Activated CD8-positive, alpha-beta memory T cell treated with anti-CD3 and anti-CD28 coated beads, Interleukin-2, amount 50 U/mL, for 4 hours (primary cell): ENCODE measurements at regions not wholly inside any gene's neighbourhood (a gene's known extent, or its start where the extent isn't known, plus 50 kb on each side); places are given as distances from the start of the nearest gene placed in this dataset.

Experiments used
- DNase-seq: peaks from one replicate; pipeline ENCODE4 v3.0.0-alpha.2; 2020

DNA sequence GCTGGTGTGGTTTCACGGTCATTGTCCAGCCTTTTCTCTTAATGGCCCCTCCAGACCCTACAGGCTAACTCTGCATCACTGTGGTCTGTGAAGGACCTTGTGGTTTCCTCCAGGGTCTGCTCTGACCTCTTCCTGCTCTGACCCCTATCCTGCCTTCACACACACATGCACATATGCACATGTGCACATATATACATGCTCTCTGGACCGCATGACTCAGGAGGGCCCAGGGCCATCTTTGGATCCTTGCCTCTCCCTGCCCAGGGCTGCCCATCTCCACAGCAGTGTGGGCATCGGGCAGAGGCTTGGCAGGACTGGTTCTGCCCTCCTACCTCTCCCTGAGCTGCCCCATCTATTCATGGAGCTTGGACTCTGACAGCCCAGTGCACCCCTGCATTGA, 510.9 kb downstream of the PTPRU start:
- DNase-seq, result no peak

DNA sequence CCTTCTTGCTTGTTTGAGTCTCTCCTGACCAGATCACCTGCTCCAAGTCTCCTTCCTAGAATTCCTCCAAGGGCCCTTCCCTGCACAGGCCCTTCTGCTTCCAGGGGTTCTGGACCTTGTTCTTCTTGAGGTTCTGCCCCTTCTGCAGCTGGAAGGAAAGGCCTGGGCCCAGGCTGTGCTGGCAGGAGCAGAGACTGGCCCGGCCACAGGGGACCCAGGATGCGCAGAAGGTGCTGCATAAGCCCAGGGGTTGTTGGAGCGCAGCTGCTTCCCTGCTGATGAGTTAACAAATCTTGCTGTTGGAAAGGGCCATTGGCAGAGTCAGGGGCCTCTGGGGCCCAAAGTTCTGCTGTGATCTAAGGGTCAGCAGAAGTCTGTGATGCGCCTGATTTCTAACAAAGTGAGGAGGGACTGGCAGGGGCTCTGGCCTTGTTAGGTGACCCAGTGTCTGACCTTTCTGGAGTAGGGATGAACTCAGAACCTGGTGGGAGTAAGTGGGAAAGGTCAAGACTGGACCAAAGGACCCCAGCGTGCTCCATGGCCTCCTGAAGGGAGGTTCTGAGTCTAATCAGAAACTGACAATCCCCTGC, 509.8 kb downstream of the PTPRU start:
- DNase-seq, result no peak

DNA sequence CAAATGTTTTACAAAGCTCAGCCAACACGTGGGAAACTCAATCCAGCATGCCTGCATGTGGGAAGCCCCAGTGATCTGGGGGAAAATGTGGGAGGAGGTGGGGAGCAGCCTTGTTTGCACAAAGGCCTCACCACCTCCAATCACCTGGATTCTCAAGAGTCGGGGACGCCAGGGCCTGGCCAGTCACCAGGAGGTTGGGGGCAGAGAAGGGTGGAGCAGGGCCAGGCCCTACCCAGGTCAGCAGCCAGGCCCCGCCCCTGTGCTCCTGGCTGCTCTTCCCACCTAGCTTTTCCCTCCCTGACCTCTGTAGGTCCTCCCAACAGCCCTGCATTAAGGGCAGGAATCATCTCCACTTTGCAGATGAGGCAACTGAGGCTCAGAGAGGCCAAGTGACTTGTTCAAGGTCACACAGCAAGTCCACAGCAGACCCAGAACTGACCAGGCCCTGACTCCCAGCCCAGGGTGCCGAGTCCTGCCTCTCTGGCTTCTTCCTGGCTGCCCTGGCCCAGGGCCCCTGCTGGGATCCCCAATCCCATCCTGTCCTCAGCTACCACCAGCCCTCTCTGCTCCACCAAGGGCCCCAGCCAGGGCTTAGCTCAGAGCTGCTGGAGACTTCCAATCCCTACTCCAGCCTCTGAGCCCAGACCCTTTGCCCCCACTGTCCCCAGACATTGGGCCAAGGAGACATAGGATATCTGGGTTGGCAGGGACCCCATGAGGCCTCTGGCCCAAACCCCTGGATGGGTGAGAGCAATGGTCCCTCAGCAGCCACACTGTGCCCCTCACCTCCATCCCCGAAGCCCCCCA, 508.6 kb downstream of the PTPRU start:
- DNase-seq, result no peak

DNA sequence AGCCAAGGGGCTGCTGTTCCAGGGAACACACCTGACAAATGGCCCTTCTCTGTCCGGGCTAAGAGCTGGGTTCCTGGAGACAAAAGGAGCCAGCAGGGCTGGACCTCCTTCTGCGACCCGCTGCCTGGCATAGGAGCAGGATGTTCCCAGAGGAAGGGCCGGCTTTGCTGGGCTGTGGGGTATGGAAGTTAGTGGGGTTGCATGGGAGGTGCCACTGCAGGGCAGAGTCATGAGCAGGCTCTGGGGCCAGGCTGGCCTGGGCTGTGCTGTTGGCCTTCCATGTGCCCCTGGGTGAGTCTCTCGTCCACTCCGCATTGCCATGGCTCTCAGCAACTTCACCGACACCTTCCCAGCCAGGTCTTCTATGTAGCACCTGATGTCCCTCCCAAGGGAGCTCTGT, 507.6 kb downstream of the PTPRU start:
- DNase-seq, result no peak

DNA sequence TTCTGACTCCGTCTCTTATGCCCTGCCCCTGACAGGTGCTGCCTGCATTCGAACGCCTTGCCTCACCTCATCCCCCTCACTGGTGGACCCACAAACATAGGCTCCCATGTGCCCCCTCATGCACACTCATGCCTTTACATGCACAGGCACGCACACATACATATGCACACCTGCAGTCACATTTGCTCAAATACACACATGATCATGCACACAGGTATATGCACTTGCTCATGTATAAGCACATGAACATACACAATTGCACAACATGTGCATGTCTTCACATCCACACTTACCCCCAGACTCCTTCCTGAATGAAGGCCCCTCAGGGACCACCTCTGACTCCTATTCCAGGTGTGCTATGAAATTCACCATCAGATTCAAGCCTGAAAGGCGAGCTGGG, 506.9 kb downstream of the PTPRU start:
- no peak for DNase-seq

DNA sequence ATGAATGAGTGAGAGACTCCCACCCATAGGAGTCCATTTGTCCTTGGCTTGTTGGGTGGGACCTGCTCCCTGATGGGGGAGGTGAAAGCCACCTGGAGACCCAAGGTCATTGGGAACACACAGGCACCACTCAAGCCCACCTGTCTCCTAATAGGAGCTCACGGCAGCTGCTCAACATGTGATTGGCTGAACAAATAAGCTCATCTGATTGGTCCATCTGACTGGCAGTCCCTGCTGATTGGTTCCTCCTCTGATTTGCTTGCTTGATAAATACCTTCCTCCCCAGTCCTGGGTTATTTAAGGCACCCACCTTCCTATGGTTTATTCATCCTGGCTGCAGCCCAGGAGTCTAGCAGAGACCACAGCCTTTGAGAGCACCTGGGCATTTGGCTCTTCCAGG, 502.9 kb downstream of the PTPRU start:
- no peak for DNase-seq

DNA sequence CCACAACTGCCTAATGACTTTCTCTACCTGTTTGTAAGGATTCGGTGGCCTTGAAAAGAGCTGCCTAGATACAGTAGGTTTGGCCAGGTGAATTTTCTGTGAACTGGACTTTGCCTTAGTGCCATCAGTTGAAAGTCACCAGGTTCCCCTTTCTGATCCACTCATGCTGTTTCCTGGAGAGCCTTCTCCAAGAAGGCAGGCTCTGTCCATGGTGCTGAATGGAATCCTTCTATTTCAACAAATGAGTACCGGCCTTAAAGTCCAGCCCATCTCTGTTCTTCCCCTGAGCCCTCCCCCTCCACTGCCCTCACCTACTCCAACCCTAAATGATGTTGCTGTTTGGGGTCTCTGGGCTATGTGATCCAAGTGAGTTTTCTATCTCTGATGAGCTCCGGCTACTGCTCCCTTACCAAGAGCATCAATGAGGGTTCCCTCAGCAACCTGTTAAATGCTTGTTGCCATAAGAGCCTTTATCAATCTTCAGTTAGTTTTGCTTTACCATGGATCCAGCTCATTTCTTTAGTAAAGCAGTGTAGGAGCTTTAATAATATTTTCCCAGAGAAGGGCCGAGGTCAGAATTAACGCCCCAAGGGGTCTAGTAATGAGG, 500.4 kb downstream of the PTPRU start:
- DNase-seq, result no peak

DNA sequence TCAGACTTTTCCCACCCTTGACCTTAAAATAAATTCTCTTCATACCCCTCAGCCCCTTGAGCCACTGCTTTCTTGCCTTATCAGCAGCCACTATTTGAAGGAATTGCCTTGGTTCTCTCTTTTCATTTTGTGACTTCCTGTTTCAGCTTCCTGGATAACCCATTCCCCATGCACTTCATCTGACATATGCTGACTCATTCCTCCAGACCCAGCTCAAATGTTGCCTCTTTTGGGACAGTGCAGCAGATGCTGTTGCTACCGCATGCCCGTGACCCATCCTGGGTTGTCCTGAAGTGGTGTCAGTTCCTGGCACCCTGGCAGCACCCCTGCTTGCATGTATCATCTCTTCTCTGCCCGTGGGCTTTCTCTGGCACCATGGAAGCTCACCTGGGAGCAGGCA, 496.1 kb downstream of the PTPRU start:
- DNase-seq, result no peak

DNA sequence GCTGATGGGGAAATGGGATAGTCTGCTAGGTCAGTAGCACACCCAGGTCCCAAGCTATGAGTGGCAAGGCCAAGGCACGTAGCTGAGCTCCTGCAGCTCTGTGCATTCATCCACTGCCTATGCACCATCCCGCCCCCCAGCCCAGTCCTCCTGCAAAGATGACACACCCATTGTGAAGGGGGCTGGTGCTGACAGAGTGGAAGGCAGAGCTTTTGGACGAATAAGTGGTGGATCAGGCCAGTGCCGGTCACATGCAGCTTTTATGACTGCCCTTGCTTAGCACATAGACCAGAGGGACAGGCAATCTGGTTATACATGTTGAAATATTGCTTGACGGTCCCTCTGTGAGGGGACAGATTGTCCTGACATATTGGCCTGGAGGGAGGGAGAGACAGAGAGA, 494.3 kb downstream of the PTPRU start:
- DNase-seq, result no peak

DNA sequence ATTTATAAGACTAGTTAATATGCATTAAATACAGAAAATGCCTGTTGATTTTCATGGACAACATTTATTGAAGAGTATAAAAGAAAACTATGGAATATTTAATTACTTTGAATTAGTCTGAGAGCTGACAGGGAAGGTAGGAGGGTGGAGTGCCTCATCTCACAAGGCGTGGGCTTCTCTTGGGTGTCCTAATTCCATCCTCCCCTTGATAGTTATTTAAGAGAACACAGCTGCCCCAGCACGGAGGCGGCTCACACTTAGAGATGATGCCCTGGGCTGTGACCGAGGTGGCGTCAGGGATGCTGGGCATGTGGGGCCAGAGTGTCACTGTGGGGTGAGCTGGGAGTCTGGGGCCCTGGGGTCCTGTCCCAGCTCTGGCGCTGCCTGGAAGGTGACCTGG, 493.0 kb downstream of the PTPRU start:
- DNase-seq, result no peak

DNA sequence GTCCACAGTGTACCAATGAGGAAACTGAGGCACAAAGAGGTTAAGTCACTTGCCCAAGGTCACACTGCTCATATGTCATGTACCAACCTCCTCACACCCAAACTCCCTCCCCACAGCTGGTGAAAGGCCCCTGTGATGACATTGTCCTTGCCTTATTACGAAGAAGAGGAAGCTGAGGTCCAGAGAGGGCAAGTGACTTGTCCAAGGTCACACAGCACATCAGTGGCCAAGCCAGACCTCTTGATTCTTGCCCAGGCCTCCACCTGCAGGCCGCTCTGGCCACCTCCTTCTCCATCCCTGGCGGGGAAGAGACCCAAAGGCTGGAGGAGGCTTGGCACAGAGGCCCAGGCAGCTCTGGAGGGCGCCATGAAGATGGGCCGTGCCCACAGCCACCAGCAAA, 492.4 kb downstream of the PTPRU start:
- DNase-seq, result no peak

DNA sequence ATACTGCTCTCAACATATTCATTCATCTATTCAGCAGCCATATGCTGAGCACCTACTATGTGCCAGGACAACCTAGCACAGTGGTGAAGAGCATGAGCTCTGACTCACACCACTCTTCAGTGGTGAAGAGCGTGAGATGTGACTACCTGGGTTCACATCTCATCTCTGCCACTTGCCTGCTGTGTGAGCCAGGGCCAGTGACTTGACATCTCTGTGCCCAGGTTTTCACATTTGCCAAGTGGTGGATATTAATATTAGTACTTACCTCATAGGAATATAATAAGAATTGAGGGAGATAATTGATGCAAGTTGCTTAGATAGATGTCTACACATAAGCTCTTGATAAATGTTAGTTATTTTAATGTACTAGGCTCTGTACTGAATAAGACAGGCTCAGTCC, 488.9 kb downstream of the PTPRU start:
- no peak for DNase-seq

DNA sequence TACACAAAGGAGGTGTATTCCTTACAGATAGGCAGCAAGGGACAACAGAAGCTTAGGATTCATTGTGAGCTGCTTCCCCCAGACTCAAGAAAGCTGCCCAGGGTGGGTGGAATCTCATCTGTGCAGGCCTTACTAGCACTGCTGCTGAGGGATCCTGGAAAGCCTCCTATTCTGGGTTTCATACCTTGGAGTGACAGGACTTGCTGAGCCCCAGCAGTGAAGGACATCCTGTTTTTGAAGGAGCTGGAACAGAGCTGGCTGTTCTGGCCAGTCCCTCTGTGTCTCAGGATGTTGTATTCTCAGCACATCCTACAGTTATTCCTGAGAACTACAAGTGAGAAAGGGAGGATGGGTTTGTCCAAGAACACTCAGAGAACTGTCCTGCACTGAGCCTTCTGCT, 486.3 kb downstream of the PTPRU start:
- no peak for DNase-seq

DNA sequence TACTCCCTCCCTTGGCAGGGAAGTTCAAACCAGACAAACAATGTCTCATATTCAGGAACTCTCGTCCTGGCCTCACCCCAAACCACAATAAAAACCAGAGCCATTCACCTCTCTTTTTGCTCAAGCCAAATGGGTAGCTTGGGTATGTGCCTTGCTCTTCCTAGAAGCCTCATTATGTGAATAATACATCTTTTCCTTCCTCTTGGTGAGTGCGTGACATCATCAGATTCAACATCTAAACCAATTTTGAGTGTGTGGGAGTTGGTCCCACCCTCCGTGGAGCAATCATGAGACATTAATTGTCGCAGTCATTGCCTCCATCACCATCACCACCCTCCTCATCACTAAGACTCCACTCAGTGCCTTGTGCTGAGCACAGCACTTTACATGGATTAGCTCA, 482.9 kb downstream of the PTPRU start:
- DNase-seq, result no peak

DNA sequence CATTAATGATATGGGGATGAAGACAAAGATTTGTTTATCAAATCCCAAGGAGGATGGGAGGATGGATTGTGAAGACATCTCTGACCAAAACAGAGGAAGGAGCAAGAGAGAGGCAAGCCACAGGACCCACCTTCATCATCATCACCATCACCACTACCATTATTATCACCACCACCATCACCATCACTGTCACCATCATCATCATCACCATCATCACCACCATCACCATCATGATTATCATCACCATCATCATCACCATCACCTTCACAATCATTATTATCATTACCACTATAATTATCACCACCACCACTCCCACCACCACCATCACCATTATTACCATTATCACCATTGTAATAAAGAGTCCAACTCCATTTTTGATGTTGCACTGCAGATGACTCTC, 482.5 kb downstream of the PTPRU start:
- no peak for DNase-seq

DNA sequence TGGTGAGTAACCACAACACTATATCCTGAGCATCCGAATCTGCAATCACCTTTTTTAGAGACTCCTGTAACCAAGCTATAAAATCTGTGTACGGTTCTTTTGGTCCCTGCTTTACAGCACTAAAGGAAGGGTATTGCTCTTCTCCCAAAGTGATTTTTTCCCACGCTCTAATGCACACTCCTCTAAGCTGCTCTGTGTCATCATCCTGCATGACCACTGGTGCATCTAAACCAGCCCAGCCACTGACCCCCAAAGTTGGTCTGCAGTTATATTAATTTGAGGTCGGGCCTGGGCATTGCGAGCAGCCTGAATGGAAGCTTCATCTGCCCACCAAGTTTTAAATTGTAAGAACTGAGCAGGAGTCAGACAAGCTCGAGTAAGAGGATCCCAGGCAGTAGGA, 480.0 kb downstream of the PTPRU start:
- DNase-seq, result no peak

DNA sequence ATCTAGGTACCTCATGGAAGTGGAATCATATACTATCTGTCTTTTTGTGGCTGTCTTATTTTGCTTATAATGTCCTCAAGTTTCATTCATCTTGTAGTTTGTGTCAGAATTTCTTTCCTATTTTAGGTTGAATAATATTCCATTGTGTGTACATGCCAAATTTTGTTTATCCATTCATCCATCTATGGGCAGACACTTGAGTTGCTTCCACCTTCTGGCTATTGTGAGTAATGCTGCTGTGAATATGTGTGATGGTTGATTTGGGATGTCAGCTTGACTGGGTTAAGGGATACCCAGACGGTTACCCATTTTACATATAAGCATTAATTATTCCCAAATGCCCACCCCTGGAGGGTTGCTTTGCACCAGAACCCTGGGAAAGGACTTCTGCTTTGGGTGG, 477.5 kb downstream of the PTPRU start:
- DNase-seq, result no peak

DNA sequence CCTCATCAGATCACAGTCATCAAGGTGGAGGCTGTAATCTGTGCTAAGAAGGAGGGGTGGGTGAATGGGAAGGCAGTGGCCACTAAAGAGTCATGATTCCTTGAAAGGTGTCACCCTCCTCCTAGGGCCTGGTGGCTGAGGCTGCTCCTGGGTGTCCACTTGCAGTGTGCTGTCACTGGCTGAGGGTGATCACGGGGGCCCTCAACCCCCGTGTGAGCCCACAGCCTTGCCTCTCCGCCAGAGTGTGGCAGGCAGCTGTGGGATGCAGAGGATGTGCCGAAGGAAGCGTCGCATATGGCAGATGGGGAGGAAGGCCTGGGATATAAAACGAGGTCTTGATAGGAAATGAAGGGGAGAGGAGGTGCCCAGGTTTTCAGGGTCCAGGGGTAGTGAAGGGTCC, 476.5 kb downstream of the PTPRU start:
- DNase-seq, result no peak

DNA sequence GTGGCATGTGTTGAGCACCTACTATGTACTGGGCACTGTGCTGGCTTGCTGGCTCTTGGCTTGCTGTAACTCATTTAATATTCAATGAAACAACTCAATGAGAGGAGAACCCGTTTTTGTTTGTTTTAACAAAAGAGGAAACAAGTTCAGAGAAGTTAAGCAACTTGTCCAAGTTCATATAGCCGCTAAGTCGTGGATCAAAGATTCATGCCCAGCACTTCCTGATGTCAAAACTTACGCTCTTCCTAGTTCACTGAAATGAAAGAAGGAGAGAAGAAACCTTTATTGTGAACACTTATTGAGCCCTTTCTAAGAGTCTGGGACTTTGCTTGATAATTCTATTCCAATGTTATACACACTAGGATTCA, 475.9 kb downstream of the PTPRU start:
- DNase-seq, result no peak

DNA sequence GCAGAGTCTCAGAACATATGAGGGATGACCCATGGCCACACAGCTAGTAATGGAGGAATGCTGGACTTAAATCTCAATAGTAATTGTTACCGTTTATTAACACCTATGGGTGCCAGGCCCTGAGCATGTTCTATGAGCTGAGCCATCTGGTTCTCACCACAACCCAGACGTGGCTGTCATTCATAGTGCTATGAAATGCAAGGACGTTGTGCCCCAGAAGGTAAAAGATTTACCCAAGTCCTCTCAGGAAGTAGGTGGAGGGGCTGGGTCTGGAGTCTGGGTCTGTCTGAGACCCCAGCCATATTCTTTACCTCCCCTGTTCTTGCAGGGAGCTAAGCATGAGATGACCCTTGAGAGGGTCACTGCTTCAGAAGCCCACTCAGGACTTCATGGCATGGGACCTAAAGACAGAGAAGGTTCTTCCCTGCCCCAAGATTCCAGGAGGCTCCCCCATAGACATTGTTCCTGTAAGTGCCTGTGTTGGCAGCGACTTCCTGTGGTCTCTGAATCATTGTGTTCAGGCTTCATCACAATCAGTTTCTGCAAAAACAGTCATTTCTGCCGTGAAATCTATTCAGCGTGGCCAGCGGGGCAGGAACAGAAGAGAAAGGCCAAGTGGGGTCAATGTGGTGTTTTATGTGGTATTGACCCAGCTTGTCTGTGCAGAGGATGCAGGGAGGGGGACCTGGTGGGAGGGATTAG, 475.4 kb downstream of the PTPRU start:
- DNase-seq, result no peak

DNA sequence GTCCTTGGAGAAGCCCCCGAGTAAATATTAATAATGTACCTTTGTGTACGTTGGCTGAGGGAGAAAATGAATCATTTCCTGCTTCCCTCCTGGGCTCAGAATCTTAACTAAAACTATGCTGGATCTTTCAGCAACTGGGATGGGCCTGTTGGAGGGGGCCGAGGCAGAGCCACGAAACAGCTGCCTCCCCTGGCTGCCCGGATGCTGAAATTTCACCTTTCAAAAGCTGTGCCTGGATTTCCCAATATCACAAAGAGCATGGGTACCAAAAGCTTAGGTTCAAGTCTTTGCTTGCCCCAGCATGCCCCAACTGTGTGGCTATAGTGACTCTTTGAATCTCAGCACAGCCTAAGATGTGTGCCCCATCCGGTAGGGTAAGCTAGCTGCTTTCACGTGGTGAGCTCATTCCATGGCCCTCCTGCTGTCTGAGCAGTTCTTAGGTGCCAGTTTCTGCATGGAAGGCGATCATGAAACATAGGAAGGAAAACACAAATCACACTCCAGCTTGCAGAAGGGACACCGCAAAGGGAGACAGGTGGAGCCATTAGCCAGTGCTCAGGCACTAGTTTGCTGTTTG, 473.5 kb downstream of the PTPRU start:
- no peak for DNase-seq

DNA sequence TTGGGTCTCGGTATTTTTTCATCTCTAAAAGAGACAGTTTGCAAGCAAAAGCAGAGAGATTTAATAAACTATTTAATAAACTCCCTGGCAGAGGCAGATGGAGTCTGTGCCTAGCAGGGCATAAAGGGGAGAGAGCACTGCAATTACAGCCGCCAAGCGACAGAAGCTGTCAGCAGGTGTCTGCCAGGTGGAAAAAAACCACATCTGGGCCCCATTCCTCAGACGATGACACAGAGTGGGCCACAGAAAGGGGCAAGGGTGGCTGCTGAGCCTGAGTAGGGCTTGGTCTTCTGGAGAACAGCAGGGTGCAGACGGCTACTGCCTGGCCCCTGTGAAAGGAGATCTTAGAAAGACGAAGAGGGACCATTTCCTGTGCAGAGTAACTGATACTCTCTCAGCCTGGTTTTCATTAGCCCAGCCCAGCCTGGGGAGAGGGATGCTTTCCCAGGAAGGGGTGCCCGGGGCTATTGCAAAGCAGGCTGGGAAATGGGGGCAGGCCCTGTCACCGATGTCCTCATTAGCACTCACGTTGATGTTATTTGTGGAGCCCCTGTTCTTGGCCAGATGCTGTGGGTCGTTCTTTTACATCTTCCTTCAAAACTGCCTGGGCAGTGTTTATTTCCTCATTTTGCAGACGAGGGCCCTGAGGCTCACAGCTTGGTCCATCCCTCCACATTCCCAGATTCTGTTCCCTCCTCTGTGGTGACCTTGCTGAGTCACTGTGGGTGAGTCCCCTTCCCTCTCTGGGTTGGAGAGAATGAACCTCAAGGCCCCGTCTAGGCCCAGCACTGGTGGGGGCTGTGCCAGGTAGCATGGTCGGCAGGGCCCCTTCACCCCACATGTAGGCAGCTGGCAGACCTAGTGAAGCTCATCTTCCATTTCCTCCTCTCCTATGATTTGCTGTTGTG, 472.7 kb downstream of the PTPRU start:
- no peak for DNase-seq

DNA sequence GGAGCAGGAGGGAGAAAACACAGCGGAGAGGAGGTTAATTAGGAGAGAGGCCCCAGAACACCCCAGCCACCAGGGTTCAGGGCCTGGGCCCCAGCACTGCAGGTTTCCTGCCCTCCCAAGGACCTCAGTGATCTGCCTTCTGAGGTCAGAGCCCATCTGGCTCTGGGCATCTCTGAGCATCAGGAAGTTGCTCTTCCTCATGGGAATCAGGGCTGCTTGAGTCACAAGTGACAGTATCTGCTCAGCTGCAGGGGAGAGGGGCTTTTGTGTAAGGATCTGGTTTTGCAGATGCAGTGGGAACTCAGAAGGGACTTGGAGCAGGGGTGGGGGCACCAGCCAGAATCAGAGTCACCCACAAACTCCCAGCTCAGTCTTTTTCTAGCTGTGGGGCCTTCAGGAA, 472.1 kb downstream of the PTPRU start:
- DNase-seq, result no peak
